ENCODE measurements at regions not wholly inside any gene's neighbourhood (a gene's known extent, or its start where the extent isn't known, plus 50 kb on each side); places are given as distances from the start of the nearest gene placed in this dataset.

- Histone ChIP-seq H3K79me2 (no peaks in the 10 kb centered on the region), H3K4me3 (no peak overlapping the region), H3K4me2 (no peak overlapping the region), H2AFZ (no peak overlapping the region), H3K36me3 (replicated peaks; ENCODE audit: insufficient read depth, low read depth) (no peaks in the 10 kb centered on the region), H4K20me1 (ENCODE audit: insufficient read depth, poor library complexity, severe bottlenecking) (no peaks in the 10 kb centered on the region), H3K4me1 (ENCODE audit: insufficient read depth) (no peaks in the 10 kb centered on the region), H3K9me3 (ENCODE audit: low read depth) (no peaks in the 10 kb centered on the region), H3K27ac (no peak overlapping the region), H3K9me2 (replicated peaks; ENCODE audit: insufficient read depth) (no peaks in the 10 kb centered on the region), H3K27me3 (no peaks in the 10 kb centered on the region)
- TF ChIP-seq EZH2phosphoT487 (IDR thresholded peaks at IDR 0.05; ENCODE audit: low read depth, severe bottlenecking, unreplicated experiment) = no peak
- no peak for TF ChIP-seq EZH2 (IDR thresholded peaks at IDR 0.05; ENCODE audit: borderline replicate concordance)
- TF ChIP-seq CTCF (IDR thresholded peaks at IDR 0.05; ENCODE audit: poor library complexity) = no peak
- no peak for DNase-seq (ENCODE audit: low spot score)
- WGBS (ENCODE audit: low lambda C conversion rate, missing lambda C conversion rate) = 100% methylated on average over 1 of the region's 1 CpG
Observed at GRCh38 chr7:12002428-12002827, 170.4 kb upstream of the THSD7A start.

- TF ChIP-seq EZH2 (IDR thresholded peaks at IDR 0.05; ENCODE audit: borderline replicate concordance) (no peak), CTCF (IDR thresholded peaks at IDR 0.05; ENCODE audit: poor library complexity) (no peak), EZH2phosphoT487 (IDR thresholded peaks at IDR 0.05; ENCODE audit: low read depth, severe bottlenecking, unreplicated experiment) (no peak)
- no peaks in the 10 kb centered on the region for H3K9me3 ChIP-seq (ENCODE audit: low read depth)
- H3K36me3 ChIP-seq (replicated peaks; ENCODE audit: insufficient read depth, low read depth) = no peaks in the 10 kb centered on the region
- no peak for DNase-seq (ENCODE audit: low spot score)
- 85% methylated on average over 5 of the region's 5 CpGs for WGBS (ENCODE audit: low lambda C conversion rate, missing lambda C conversion rate)
- no peak overlapping the region for H3K4me3 ChIP-seq
- no peaks in the 10 kb centered on the region for H3K27me3 ChIP-seq
- H3K79me2 ChIP-seq = no peaks in the 10 kb centered on the region
- H3K9me2 ChIP-seq (replicated peaks; ENCODE audit: insufficient read depth) = no peaks in the 10 kb centered on the region
- H4K20me1 ChIP-seq (ENCODE audit: insufficient read depth, poor library complexity, severe bottlenecking) = no peaks in the 10 kb centered on the region
- H2AFZ ChIP-seq = no peak overlapping the region
- H3K4me2 ChIP-seq = no peak overlapping the region
- H3K27ac ChIP-seq = no peak overlapping the region
- H3K4me1 ChIP-seq (ENCODE audit: insufficient read depth) = no peaks in the 10 kb centered on the region
Observed at GRCh38 chr7:12004581-12004980, 172.6 kb upstream of the THSD7A start.

GRCh38 chr7:12007576-12007975 is 175.6 kb upstream of the THSD7A start:
- Histone ChIP-seq H3K4me1 (ENCODE audit: insufficient read depth) (no peaks in the 10 kb centered on the region), H3K4me3 (no peak overlapping the region), H3K27ac (no peak overlapping the region), H3K9me3 (ENCODE audit: low read depth) (no peaks in the 10 kb centered on the region), H4K20me1 (ENCODE audit: insufficient read depth, poor library complexity, severe bottlenecking) (no peaks in the 10 kb centered on the region), H3K4me2 (no peak overlapping the region), H2AFZ (no peak overlapping the region), H3K27me3 (no peaks in the 10 kb centered on the region), H3K36me3 (replicated peaks; ENCODE audit: insufficient read depth, low read depth) (no peaks in the 10 kb centered on the region), H3K9me2 (replicated peaks; ENCODE audit: insufficient read depth) (no peaks in the 10 kb centered on the region), H3K79me2 (no peaks in the 10 kb centered on the region)
- no peak for DNase-seq (ENCODE audit: low spot score)
- TF ChIP-seq EZH2phosphoT487 (IDR thresholded peaks at IDR 0.05; ENCODE audit: low read depth, severe bottlenecking, unreplicated experiment) (no peak), CTCF (IDR thresholded peaks at IDR 0.05; ENCODE audit: poor library complexity) (no peak), EZH2 (IDR thresholded peaks at IDR 0.05; ENCODE audit: borderline replicate concordance) (no peak)
- 64% methylated on average over 2 of the region's 2 CpGs for WGBS (ENCODE audit: low lambda C conversion rate, missing lambda C conversion rate)

- Histone ChIP-seq H3K4me3 (no peak overlapping the region), H3K4me2 (no peak overlapping the region), H3K4me1 (ENCODE audit: insufficient read depth) (no peaks in the 10 kb centered on the region), H4K20me1 (ENCODE audit: insufficient read depth, poor library complexity, severe bottlenecking) (no peaks in the 10 kb centered on the region), H3K36me3 (replicated peaks; ENCODE audit: insufficient read depth, low read depth) (no peaks in the 10 kb centered on the region), H3K79me2 (no peaks in the 10 kb centered on the region), H2AFZ (no peak overlapping the region), H3K27ac (no peak overlapping the region), H3K27me3 (no peaks in the 10 kb centered on the region), H3K9me2 (replicated peaks; ENCODE audit: insufficient read depth) (no peaks in the 10 kb centered on the region), H3K9me3 (ENCODE audit: low read depth) (no peaks in the 10 kb centered on the region)
- DNase-seq (ENCODE audit: low spot score) = no peak
- TF ChIP-seq EZH2phosphoT487 (IDR thresholded peaks at IDR 0.05; ENCODE audit: low read depth, severe bottlenecking, unreplicated experiment) = no peak
- no peak for TF ChIP-seq EZH2 (IDR thresholded peaks at IDR 0.05; ENCODE audit: borderline replicate concordance)
- TF ChIP-seq CTCF (IDR thresholded peaks at IDR 0.05; ENCODE audit: poor library complexity) = no peak
- 97% methylated on average over 1 of the region's 1 CpG for WGBS (ENCODE audit: low lambda C conversion rate, missing lambda C conversion rate)
Observed at GRCh38 chr7:12013983-12014382, 182.0 kb upstream of the THSD7A start.

Measured in hepatocyte (in vitro differentiated cells).